LNCAP (cell line): ENCODE measurements at regions not wholly inside any gene's neighbourhood (a gene's known extent, or its start where the extent isn't known, plus 50 kb on each side); places are given as distances from the start of the nearest gene placed in this dataset.

Experiments
- TF ChIP-seq, protein P1 (sequence below): fragments of 450-650 bp; IDR thresholded peaks from 2 replicates; pipeline ENCODE4 v1.5.1; 2017; ENCODE audit warnings: mild to moderate bottlenecking

DNA sequence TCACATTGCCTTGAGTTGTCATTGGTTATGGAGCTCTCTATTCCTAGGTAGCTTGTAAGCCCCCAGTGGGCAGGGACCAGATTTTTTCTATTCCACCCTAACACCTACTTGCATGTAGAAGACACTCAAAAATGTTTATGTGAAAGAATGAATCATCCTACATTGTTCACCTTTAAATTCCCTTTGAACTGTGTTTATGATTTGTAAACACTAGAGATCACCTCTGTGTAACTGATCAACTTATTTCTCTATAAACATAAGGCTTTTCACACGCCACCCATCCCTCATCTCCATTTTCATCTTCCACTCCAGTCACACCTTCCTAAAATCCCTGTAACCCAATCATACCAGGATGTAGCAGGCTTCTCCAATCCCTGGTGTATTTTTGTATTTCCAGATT lies 142.6 kb upstream of the LEF1 start:
- TF ChIP-seq, protein P1, sequence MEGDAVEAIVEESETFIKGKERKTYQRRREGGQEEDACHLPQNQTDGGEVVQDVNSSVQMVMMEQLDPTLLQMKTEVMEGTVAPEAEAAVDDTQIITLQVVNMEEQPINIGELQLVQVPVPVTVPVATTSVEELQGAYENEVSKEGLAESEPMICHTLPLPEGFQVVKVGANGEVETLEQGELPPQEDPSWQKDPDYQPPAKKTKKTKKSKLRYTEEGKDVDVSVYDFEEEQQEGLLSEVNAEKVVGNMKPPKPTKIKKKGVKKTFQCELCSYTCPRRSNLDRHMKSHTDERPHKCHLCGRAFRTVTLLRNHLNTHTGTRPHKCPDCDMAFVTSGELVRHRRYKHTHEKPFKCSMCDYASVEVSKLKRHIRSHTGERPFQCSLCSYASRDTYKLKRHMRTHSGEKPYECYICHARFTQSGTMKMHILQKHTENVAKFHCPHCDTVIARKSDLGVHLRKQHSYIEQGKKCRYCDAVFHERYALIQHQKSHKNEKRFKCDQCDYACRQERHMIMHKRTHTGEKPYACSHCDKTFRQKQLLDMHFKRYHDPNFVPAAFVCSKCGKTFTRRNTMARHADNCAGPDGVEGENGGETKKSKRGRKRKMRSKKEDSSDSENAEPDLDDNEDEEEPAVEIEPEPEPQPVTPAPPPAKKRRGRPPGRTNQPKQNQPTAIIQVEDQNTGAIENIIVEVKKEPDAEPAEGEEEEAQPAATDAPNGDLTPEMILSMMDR: no peak

DNA sequence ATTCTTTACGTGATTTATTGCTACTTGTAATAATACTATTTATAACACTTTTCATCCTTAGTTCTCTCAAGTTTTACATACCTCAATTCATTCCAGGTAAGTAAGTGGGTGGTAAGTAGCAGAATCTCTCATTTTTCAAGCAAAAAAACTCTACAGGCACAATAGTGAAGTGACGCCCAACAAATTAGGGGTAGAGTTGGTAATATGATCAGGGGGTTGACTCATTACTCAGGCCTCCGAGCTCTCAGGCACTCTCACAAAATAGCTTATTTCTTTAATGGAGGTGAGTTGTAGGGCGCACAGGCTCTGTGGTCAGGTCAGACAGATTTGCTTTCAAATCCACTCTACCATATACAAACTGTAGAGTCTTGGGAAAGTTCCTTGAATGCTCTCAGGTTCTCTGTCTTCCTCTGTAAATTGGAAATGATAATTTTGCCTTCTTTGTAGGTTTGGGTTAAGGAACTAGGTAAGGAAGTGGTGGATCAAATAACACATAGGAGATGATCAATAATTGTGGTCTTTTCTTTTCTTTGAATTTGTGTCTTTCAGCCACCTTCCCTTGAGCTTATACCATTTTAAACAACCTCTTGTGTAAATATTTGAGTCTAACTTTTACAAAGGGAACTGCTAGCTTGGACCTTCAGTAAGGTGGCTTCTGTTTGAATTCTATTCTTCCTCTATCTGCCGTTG lies 134.9 kb upstream of the LEF1 start:
- TF ChIP-seq, protein P1: no peak

GRCh38 chr4:108301545-108302251 lies 133.0 kb upstream of the LEF1 start:
- TF ChIP-seq, protein P1: no peak

- TF ChIP-seq, protein P1: no peak
Measured at GRCh38 chr4:108297605-108298004, 128.9 kb upstream of the LEF1 start.

DNA sequence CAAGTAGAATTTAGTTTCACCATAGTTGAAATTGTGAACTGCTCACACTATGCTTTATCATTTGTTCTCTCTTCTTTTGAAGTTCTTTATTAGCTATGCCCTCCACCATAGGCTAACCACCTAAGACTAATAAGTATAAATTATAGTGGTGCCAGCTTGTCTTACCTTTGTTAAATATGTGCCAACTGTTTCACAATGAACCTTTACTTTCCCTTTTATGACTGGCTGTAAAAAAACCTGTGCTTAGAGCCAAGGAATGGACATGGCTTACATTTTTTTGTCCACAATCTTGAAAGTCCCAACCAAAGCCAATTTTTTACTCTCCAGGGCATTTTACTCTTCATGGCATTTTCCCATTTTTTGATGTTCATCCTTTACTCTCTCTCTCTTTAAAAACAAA lies 123.5 kb upstream of the LEF1 start:
- TF ChIP-seq, protein P1: no peak

DNA sequence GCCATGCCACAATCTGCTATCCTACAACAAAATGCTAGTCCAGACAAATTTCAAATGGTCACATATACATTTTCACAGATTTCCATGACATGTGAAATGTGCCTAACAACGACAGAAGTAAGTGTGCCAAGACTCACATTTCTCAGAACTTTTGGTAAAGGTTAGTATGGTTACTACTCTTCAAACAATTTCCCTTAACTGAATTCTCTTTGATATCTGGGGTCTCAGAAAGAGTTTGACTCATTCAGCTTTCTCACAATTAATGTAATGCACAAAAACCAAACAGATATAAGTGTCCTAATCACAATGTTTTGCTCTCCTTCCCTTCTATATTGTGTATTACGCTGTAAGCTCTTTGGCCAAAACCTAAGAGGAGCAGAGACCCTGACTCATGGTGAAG lies 122.4 kb upstream of the LEF1 start:
- TF ChIP-seq, protein P1: no peak

- TF ChIP-seq, protein P1: no peak
Measured at GRCh38 chr4:108287834-108288413, 119.2 kb upstream of the LEF1 start.
